DOHH2 (cell line): ENCODE measurements at regions not wholly inside any gene's neighbourhood (a gene's known extent, or its start where the extent isn't known, plus 50 kb on each side); places are given as distances from the start of the nearest gene placed in this dataset.
"Not testable (repeated sequence)": the region's sequence is repeated elsewhere in the genome, so short reads cannot be mapped to it uniquely, and the experiment has no call there.

Experiments
- H3F3A ChIP-seq: fragments of 200-600 bp; sonication (generic), shearing (Covaris generic); 2 replicates; pipeline ENCODE4 v1.6.0; 2016; ENCODE audit warnings: antibody characterized with exemption, mild to moderate bottlenecking; ENCODE audit not compliant: control insufficient read depth, insufficient read depth
- H3K27ac ChIP-seq: fragments of 200-600 bp; sonication (generic); 2 replicates; pipeline ENCODE4 v1.5.1; 2014; ENCODE audit warnings: low read depth, mild to moderate bottlenecking, low read length, moderate library complexity
- H3K27me3 ChIP-seq: fragments of 200-600 bp; sonication (generic); 2 replicates; pipeline ENCODE4 v1.6.1; 2014; ENCODE audit warnings: mild to moderate bottlenecking, low read length, mixed read lengths; ENCODE audit not compliant: control insufficient read depth
- H3K36me3 ChIP-seq: fragments of 200-600 bp; sonication (generic); 2 replicates; pipeline ENCODE4 v1.6.1; 2014; ENCODE audit warnings: mild to moderate bottlenecking, low read length, moderate library complexity, mixed read lengths; ENCODE audit not compliant: control insufficient read depth
- H3K4me1 ChIP-seq: fragments of 200-600 bp; sonication (generic); 2 replicates; pipeline ENCODE4 v1.6.1; 2014; ENCODE audit warnings: mild to moderate bottlenecking, low read length, mixed read lengths; ENCODE audit not compliant: control insufficient read depth
- H3K4me2 ChIP-seq: fragments of 200-600 bp; sonication (generic); 2 replicates; pipeline ENCODE4 v1.6.0; 2014; ENCODE audit warnings: mild to moderate bottlenecking, low read length, moderate library complexity
- H3K4me3 ChIP-seq: fragments of 200-600 bp; sonication (generic); 2 replicates; pipeline ENCODE4 v1.5.1; 2014; ENCODE audit warnings: mild to moderate bottlenecking, low read length, mixed read lengths
- H3K79me2 ChIP-seq: fragments of 200-600 bp; sonication (generic); 2 replicates; pipeline ENCODE4 v1.6.1; 2014; ENCODE audit warnings: mild to moderate bottlenecking, low read length, mixed read lengths; ENCODE audit not compliant: control insufficient read depth
- H3K9me2 ChIP-seq: fragments of 200-600 bp; sonication (generic); replicated peaks from 2 replicates; pipeline ENCODE4 v1.6.1; 2014; ENCODE audit warnings: mild to moderate bottlenecking, low read length, mixed read lengths; ENCODE audit not compliant: control insufficient read depth
- H3K9me3 ChIP-seq: fragments of 200-600 bp; sonication (generic); 2 replicates; pipeline ENCODE4 v1.6.1; 2014; ENCODE audit warnings: antibody characterized with exemption, low read length, mixed read lengths; ENCODE audit not compliant: control insufficient read depth, insufficient read depth
- H4K20me1 ChIP-seq: fragments of 200-600 bp; sonication (generic); 2 replicates; pipeline ENCODE4 v1.6.0; 2014; ENCODE audit warnings: low read depth, mild to moderate bottlenecking, antibody characterized with exemption, low read length, moderate library complexity; ENCODE audit not compliant: control insufficient read depth, insufficient read depth
- CTCF ChIP-seq: fragments of 200-600 bp; sonication (generic); IDR thresholded peaks from one replicate; pipeline ENCODE4 v1.5.1; 2014; ENCODE audit warnings: antibody characterized with exemption, mild to moderate bottlenecking, low read depth, low read length; ENCODE audit not compliant: poor library complexity, severe bottlenecking
- EZH2phosphoT487 ChIP-seq: fragments of 200-600 bp; sonication (generic); IDR thresholded peaks from 2 replicates; pipeline ENCODE4 v1.6.1; 2017; ENCODE audit warnings: borderline replicate concordance, mild to moderate bottlenecking, antibody characterized with exemption, low read length, moderate library complexity, mixed read lengths

GRCh38 chr3:194261581-194262063 lies 89.5 kb downstream of the CPN2 start:
- no peaks in the 10 kb centered on the region for H3K79me2 ChIP-seq
- H3K27ac ChIP-seq: no peak overlapping the region
- H3K4me2 ChIP-seq: no peak overlapping the region

GRCh38 chr3:194262176-194262924 lies 88.8 kb downstream of the CPN2 start:
- peaks cover 8% of the 10 kb centered on the region for H3K27me3 ChIP-seq
- H3K36me3 ChIP-seq: no peaks in the 10 kb centered on the region
- no peak overlapping the region for H3K4me2 ChIP-seq
- H3K79me2 ChIP-seq: no peaks in the 10 kb centered on the region
- TF ChIP-seq EZH2phosphoT487: no peak
- TF ChIP-seq CTCF: no peak
- H4K20me1 ChIP-seq: no peaks in the 10 kb centered on the region
- H3F3A ChIP-seq: no peaks in the 10 kb centered on the region
- peaks cover 4% of the 10 kb centered on the region; the same call in 1 of the 2 replicates for H3K9me3 ChIP-seq
- H3K9me2 ChIP-seq: no peaks in the 10 kb centered on the region
- no peaks in the 10 kb centered on the region for H3K4me1 ChIP-seq
- H3K27ac ChIP-seq: no peak overlapping the region
- H3K4me3 ChIP-seq: no peak overlapping the region

More at GRCh38 chr3:194261581-194262063, 89.5 kb downstream of the CPN2 start:
- Histone ChIP-seq H3K9me2 (no peaks in the 10 kb centered on the region), H3K4me1 (no peaks in the 10 kb centered on the region), H3K27me3 (peaks cover 8% of the 10 kb centered on the region), H3K4me3 (no peak overlapping the region), H3K9me3 (peaks cover 4% of the 10 kb centered on the region; the same call in 1 of the 2 replicates), H3K36me3 (no peaks in the 10 kb centered on the region), H4K20me1 (no peaks in the 10 kb centered on the region), H3F3A (no peaks in the 10 kb centered on the region)
- no peak for TF ChIP-seq EZH2phosphoT487
- TF ChIP-seq CTCF: no peak

GRCh38 chr3:194262925-194263305 lies 88.2 kb downstream of the CPN2 start:
- no peak overlapping the region for H3K27ac ChIP-seq
- H3K79me2 ChIP-seq: no peaks in the 10 kb centered on the region
- H3K36me3 ChIP-seq: no peaks in the 10 kb centered on the region
- H3K4me3 ChIP-seq: no peak overlapping the region
- no peaks in the 10 kb centered on the region for H3F3A ChIP-seq
- peaks cover 4% of the 10 kb centered on the region; the same call in 1 of the 2 replicates for H3K9me3 ChIP-seq
- no peak overlapping the region for H3K4me2 ChIP-seq
- no peaks in the 10 kb centered on the region for H4K20me1 ChIP-seq
- no peaks in the 10 kb centered on the region for H3K9me2 ChIP-seq
- H3K27me3 ChIP-seq: peaks cover 6% of the 10 kb centered on the region
- H3K4me1 ChIP-seq: no peaks in the 10 kb centered on the region
- TF ChIP-seq EZH2phosphoT487: no peak

- H3K4me3 ChIP-seq, H3F3A ChIP-seq, H4K20me1 ChIP-seq, H3K4me1 ChIP-seq, H3K79me2 ChIP-seq, H3K4me2 ChIP-seq, H3K9me3 ChIP-seq, H3K27me3 ChIP-seq, H3K27ac ChIP-seq, H3K36me3 ChIP-seq, H3K9me2 ChIP-seq: not testable (repeated sequence)
These were observed 86.3 kb downstream of the CPN2 start for GRCh38 chr3:194264631-194265504.
